ENCODE measurements at regions not wholly inside any gene's neighbourhood (a gene's known extent, or its start where the extent isn't known, plus 50 kb on each side); places are given as distances from the start of the nearest gene placed in this dataset.

DNA sequence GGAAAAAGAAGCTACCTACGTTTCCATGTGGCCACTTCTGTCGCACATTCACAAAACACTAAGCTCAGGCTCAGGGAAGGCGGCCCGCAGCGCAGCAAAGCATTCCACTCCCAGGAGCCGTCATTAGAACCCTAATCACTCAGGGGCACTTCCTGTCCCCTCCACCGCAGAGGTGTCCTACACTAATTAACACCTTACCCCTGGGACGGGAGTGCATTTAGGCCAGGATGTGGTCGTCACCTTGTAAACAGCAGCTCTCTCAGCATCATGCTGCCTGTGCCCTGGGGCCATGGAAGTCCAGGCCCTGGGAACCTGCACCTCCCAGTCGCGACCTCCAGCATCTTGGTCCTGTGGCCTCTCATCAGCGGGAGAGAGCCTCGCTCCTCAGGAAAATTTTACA, 359.8 kb upstream of the SALL3 start:
- TF ChIP-seq, protein P1, sequence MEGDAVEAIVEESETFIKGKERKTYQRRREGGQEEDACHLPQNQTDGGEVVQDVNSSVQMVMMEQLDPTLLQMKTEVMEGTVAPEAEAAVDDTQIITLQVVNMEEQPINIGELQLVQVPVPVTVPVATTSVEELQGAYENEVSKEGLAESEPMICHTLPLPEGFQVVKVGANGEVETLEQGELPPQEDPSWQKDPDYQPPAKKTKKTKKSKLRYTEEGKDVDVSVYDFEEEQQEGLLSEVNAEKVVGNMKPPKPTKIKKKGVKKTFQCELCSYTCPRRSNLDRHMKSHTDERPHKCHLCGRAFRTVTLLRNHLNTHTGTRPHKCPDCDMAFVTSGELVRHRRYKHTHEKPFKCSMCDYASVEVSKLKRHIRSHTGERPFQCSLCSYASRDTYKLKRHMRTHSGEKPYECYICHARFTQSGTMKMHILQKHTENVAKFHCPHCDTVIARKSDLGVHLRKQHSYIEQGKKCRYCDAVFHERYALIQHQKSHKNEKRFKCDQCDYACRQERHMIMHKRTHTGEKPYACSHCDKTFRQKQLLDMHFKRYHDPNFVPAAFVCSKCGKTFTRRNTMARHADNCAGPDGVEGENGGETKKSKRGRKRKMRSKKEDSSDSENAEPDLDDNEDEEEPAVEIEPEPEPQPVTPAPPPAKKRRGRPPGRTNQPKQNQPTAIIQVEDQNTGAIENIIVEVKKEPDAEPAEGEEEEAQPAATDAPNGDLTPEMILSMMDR (IDR thresholded peaks at IDR 0.05; ENCODE audit: unreplicated experiment), result no peak
- Mint-ChIP-seq H3K27ac (no peak overlapping the region), H3K4me1 (ENCODE audit: low read depth) (peaks cover 5% of the 10 kb centered on the region), H3K36me3 (ENCODE audit: insufficient read depth) (no peaks in the 10 kb centered on the region), H3K4me3 (ENCODE audit: low read depth) (no peak overlapping the region), H3K9me3 (ENCODE audit: low read depth) (peaks cover 11% of the 10 kb centered on the region), H3K27me3 (peaks cover 7% of the 10 kb centered on the region)
- no peak for DNase-seq (ENCODE audit: low spot score, unreplicated experiment)

DNA sequence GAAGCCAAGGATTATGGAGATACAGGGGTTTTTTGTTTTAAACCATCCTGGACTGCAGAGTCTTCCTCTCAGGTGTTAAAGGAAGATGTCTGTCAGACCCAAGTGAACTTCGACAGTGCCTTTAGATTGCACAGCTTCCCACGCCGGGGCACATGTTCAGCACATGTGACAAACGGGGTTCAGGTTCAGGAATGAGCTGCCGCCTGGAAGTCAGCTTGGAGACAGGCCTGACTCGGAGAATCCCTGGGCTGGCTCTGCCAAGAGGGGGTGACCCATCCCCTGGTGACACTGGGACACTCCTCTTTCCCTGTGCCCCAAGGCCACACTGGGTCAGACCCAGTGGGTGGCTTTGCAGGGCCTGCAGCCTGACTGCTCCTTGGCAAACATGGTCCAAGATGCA, 359.3 kb upstream of the SALL3 start:
- Mint-ChIP-seq H3K36me3 (ENCODE audit: insufficient read depth) (no peaks in the 10 kb centered on the region), H3K27me3 (peaks cover 7% of the 10 kb centered on the region), H3K9me3 (ENCODE audit: low read depth) (peaks cover 11% of the 10 kb centered on the region), H3K4me3 (ENCODE audit: low read depth) (no peak overlapping the region), H3K27ac (no peak overlapping the region), H3K4me1 (ENCODE audit: low read depth) (peaks cover 5% of the 10 kb centered on the region)
- TF ChIP-seq, protein P1 (IDR thresholded peaks at IDR 0.05; ENCODE audit: unreplicated experiment), result no peak
- no peak for DNase-seq (ENCODE audit: low spot score, unreplicated experiment)

DNA sequence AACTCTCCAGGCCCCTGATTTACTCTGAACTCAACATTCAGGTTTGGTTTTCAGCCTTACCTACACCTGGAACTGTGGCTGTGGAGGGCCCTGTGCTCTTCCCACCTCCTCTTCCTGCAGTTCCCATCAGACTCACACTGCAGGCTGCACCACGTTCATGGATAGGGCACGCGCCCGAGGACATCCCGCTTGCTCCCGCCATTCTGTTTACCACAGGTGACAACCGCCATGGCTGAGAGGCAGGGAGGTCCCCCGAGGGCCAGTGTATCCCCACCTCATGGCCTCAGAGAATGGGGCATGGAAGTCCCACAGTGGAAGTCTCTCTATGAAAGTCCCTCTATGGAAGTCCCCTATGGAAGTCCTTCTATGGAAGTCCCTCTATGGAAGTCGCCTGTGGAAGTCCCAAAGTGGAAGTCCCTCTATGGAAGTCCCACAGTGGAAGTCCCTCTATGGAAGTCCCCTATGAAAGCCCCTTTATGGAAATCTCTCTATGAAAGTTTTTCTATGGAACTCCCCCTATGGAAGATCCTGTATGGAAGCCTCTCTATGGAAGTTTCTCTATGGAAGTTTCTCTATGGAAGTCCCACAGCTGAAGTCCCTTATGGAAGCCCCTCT, 358.4 kb upstream of the SALL3 start:
- Mint-ChIP-seq H3K4me3 (ENCODE audit: low read depth) (no peak overlapping the region), H3K9me3 (ENCODE audit: low read depth) (peaks cover 11% of the 10 kb centered on the region), H3K36me3 (ENCODE audit: insufficient read depth) (no peaks in the 10 kb centered on the region), H3K27ac (no peak overlapping the region), H3K27me3 (peaks cover 7% of the 10 kb centered on the region), H3K4me1 (ENCODE audit: low read depth) (peaks cover 5% of the 10 kb centered on the region)
- DNase-seq (ENCODE audit: low spot score, unreplicated experiment), result no peak
- TF ChIP-seq, protein P1 (IDR thresholded peaks at IDR 0.05; ENCODE audit: unreplicated experiment), result no peak

DNA sequence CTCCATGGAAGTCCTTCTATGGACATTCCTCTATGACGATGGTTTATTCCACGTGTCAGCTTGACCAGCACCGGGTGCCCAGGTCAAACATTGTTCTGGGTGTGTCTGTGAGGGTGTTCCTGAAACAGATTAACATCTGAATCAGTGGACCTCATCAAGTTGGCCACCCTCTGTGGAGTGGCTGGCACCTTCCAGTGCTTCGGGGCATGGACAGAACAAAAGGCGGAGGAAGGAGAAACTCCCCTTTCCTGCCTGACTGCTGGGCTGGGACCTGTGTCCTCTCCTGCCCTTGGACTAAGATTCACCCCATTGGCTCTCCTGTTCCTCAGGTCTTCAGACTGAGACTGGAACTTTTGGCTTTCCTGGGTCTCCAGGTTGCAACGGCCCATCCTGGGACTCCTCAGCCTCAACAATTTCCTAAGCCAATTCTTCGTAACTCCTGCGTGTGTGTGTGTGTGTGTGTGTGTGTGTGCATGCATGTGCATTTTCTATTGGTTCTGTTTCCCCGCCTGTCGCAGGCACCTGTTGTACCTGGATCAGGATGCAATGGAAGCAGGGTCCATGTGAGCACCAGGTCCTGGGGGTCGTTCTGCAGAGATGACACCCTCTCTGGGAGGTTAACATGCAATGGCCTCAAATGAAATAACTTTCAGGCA, 357.2 kb upstream of the SALL3 start:
- Mint-ChIP-seq H3K36me3 (ENCODE audit: insufficient read depth) (no peaks in the 10 kb centered on the region), H3K9me3 (ENCODE audit: low read depth) (peaks cover 2% of the 10 kb centered on the region), H3K27ac (no peak overlapping the region), H3K27me3 (peaks cover 7% of the 10 kb centered on the region), H3K4me1 (ENCODE audit: low read depth) (peaks cover 5% of the 10 kb centered on the region), H3K4me3 (ENCODE audit: low read depth) (no peak overlapping the region)
- TF ChIP-seq, protein P1 (IDR thresholded peaks at IDR 0.05; ENCODE audit: unreplicated experiment), result no peak
- no peak for DNase-seq (ENCODE audit: low spot score, unreplicated experiment)

DNA sequence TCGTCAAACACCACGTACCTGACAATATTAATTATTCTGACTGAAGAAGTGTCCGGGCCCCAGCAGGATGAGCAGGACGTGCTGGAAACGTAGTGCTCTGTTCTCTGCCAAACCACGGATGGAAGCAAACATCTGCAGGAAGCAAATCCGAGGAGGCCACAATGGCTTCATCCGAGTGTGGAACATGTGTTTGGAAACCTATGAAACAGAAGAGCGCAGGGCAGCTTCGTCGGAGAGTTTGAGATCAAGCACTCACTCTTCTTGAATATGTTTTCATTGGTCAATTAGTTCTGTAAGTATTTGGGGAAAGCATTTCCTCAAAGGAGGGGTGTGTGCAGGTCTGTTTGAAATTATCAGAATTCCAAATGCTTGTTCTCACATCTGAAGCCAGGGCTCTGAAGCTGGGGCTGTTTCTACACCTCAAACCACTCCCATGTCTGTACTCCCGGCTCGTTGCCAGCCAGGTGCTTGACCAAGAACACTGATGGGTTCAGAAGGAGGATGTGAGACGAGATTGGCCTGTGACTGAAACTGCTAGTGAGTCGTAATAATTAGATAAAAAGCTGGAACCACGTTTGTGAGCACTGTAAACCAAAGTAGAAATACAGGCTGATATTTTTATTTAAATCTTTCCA, 356.6 kb upstream of the SALL3 start:
- Mint-ChIP-seq H3K4me3 (ENCODE audit: low read depth) (no peak overlapping the region), H3K36me3 (ENCODE audit: insufficient read depth) (no peaks in the 10 kb centered on the region), H3K27ac (no peak overlapping the region), H3K4me1 (ENCODE audit: low read depth) (peaks cover 5% of the 10 kb centered on the region), H3K27me3 (peaks cover 7% of the 10 kb centered on the region), H3K9me3 (ENCODE audit: low read depth) (no peaks in the 10 kb centered on the region)
- no peak for DNase-seq (ENCODE audit: low spot score, unreplicated experiment)
- TF ChIP-seq, protein P1 (IDR thresholded peaks at IDR 0.05; ENCODE audit: unreplicated experiment), result no peak
